ENCODE measurements at regions not wholly inside any gene's neighbourhood (a gene's known extent, or its start where the extent isn't known, plus 50 kb on each side); places are given as distances from the start of the nearest gene placed in this dataset.
"Not testable (repeated sequence)": the region's sequence is repeated elsewhere in the genome, so short reads cannot be mapped to it uniquely, and the experiment has no call there.

GRCh38 chr1:244326757-244327156 lies 125.0 kb downstream of the ADSS2 start:
- no peak for DNase-seq

GRCh38 chr1:244327533-244327932 lies 124.2 kb downstream of the ADSS2 start:
- no peak for DNase-seq

GRCh38 chr1:244328476-244328875 lies 123.2 kb downstream of the ADSS2 start:
- no peak for DNase-seq

- no peak for DNase-seq
Observed at GRCh38 chr1:244329591-244330317, 122.0 kb downstream of the ADSS2 start.

- no peak for DNase-seq
Observed at GRCh38 chr1:244330318-244330625, 121.4 kb downstream of the ADSS2 start.

- not testable (repeated sequence) for DNase-seq
Observed at GRCh38 chr1:244332761-244333160, 118.9 kb downstream of the ADSS2 start.

GRCh38 chr1:244334315-244334714 lies 117.4 kb downstream of the ADSS2 start:
- not testable (repeated sequence) for DNase-seq

- DNase-seq = not testable (repeated sequence)
Observed at GRCh38 chr1:244334842-244335241, 116.9 kb downstream of the ADSS2 start.

- DNase-seq = no peak
Observed at GRCh38 chr1:244335456-244335855, 116.3 kb downstream of the ADSS2 start.

GRCh38 chr1:244336232-244336899 lies 115.3 kb downstream of the ADSS2 start:
- no peak for DNase-seq

- DNase-seq = no peak
Observed at GRCh38 chr1:244337839-244338238, 113.9 kb downstream of the ADSS2 start.

GRCh38 chr1:244339073-244339692 lies 112.5 kb downstream of the ADSS2 start:
- DNase-seq = no peak

GRCh38 chr1:244339776-244340175 lies 111.9 kb downstream of the ADSS2 start:
- no peak for DNase-seq

- no peak for DNase-seq
Observed at GRCh38 chr1:244340396-244340795, 111.3 kb downstream of the ADSS2 start.

GRCh38 chr1:244341455-244342450 lies 110.0 kb downstream of the ADSS2 start:
- peak; percentile 11 for DNase-seq

GRCh38 chr1:244344001-244344400 lies 107.7 kb downstream of the ADSS2 start:
- DNase-seq = no peak

- DNase-seq = no peak
Observed at GRCh38 chr1:244346972-244347618, 104.6 kb downstream of the ADSS2 start.

GRCh38 chr1:244347942-244348341 lies 103.8 kb downstream of the ADSS2 start:
- no peak for DNase-seq

GRCh38 chr1:244349103-244349531 lies 102.6 kb downstream of the ADSS2 start:
- no peak for DNase-seq

- DNase-seq = no peak
Observed at GRCh38 chr1:244349581-244350001, 102.1 kb downstream of the ADSS2 start.

- DNase-seq = no peak
Observed at GRCh38 chr1:244350027-244350426, 101.7 kb downstream of the ADSS2 start.

- DNase-seq = no peak
Observed at GRCh38 chr1:244352156-244352830, 99.4 kb downstream of the ADSS2 start.

Measured in CD4-positive, alpha-beta T cell treated with Interleukin-12 subunit alpha and Interleukin-12 subunit beta, for 1 hour (primary cell).